ENCODE measurements at regions not wholly inside any gene's neighbourhood (a gene's known extent, or its start where the extent isn't known, plus 50 kb on each side); places are given as distances from the start of the nearest gene placed in this dataset.

- CTCF ChIA-PET (ENCODE audit: low intra/inter-chr PET ratio, low total read pairs): no interaction called here
- in situ Hi-C loops (cut with HindIII; ENCODE audit: extremely low pct_ligation_motif_present, low pct_unique_long_range_greater_than_20kb): no loop called here
- Histone ChIP-seq H3K4me3 (replicated peaks in 1 of 3; ENCODE audit: insufficient read depth in 1 of 3, low read depth in 2 of 3, low read length in 3 of 3) (no peak overlapping the region), H2AFZ (ENCODE audit: low read length) (no peak overlapping the region), H3K9me3 (ENCODE audit: low read length) (peaks cover 44% of the 10 kb centered on the region), H3K79me2 (ENCODE audit: insufficient read depth, low read length) (no peaks in the 10 kb centered on the region), H3K4me2 (ENCODE audit: low read depth, low read length) (no peak overlapping the region), H3K27ac (ENCODE audit: extremely low read length, insufficient read depth, low read length) (no peak overlapping the region), H4K20me1 (ENCODE audit: insufficient read depth, low read length) (no peaks in the 10 kb centered on the region), H3K27me3 (ENCODE audit: control insufficient read depth in 1 of 2, insufficient read depth in 2 of 2, low read length in 2 of 2) (no peaks in the 10 kb centered on the region), H3K4me1 (ENCODE audit: insufficient read depth, low read length) (no peaks in the 10 kb centered on the region), H3K36me3 (replicated peaks in 1 of 2; ENCODE audit: control insufficient read depth in 1 of 2, insufficient read depth in 2 of 2, low read length in 2 of 2) (no peaks in the 10 kb centered on the region), H3K9ac (ENCODE audit: insufficient read depth, low read depth, low read length) (no peak overlapping the region)
- intact Hi-C loops (cut with micrococcal nuclease; ENCODE audit: unreplicated experiment): no loop called here
- TF ChIP-seq ZNF766 (CRISPR knock-in tag; IDR thresholded peaks at IDR 0.05; ENCODE audit: borderline replicate concordance) (no peak), CC2D1A (CRISPR knock-in tag; IDR thresholded peaks at IDR 0.05) (no peak), ZNF101 (CRISPR knock-in tag; IDR thresholded peaks at IDR 0.05; ENCODE audit: borderline replicate concordance, low read depth) (no peak), SAP130 (CRISPR knock-in tag; IDR thresholded peaks at IDR 0.05; ENCODE audit: low read depth) (no peak), KLF13 (CRISPR knock-in tag; IDR thresholded peaks at IDR 0.05) (no peak), CENPT (CRISPR knock-in tag; IDR thresholded peaks at IDR 0.05; ENCODE audit: low read depth) (no peak), ZBTB8A (CRISPR knock-in tag; IDR thresholded peaks at IDR 0.05; ENCODE audit: borderline replicate concordance, low read depth) (no peak)
- TF ChIP-seq, protein P1, sequence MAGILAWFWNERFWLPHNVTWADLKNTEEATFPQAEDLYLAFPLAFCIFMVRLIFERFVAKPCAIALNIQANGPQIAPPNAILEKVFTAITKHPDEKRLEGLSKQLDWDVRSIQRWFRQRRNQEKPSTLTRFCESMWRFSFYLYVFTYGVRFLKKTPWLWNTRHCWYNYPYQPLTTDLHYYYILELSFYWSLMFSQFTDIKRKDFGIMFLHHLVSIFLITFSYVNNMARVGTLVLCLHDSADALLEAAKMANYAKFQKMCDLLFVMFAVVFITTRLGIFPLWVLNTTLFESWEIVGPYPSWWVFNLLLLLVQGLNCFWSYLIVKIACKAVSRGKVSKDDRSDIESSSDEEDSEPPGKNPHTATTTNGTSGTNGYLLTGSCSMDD (CRISPR knock-in tag; IDR thresholded peaks at IDR 0.05): no peak
- TF ChIP-seq, protein P2, sequence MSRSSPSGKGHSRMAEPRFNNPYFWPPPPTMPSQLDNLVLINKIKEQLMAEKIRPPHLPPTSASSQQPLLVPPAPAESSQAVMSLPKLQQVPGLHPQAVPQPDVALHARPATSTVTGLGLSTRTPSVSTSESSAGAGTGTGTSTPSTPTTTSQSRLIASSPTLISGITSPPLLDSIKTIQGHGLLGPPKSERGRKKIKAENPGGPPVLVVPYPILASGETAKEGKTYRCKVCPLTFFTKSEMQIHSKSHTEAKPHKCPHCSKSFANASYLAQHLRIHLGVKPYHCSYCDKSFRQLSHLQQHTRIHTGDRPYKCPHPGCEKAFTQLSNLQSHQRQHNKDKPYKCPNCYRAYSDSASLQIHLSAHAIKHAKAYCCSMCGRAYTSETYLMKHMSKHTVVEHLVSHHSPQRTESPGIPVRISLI (CRISPR knock-in tag; IDR thresholded peaks at IDR 0.05; ENCODE audit: borderline replicate concordance): no peak
- TF ChIP-seq, protein P3, sequence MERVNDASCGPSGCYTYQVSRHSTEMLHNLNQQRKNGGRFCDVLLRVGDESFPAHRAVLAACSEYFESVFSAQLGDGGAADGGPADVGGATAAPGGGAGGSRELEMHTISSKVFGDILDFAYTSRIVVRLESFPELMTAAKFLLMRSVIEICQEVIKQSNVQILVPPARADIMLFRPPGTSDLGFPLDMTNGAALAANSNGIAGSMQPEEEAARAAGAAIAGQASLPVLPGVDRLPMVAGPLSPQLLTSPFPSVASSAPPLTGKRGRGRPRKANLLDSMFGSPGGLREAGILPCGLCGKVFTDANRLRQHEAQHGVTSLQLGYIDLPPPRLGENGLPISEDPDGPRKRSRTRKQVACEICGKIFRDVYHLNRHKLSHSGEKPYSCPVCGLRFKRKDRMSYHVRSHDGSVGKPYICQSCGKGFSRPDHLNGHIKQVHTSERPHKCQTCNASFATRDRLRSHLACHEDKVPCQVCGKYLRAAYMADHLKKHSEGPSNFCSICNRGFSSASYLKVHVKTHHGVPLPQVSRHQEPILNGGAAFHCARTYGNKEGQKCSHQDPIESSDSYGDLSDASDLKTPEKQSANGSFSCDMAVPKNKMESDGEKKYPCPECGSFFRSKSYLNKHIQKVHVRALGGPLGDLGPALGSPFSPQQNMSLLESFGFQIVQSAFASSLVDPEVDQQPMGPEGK (CRISPR knock-in tag; IDR thresholded peaks at IDR 0.05): no peak
- DNase-seq (ENCODE audit: low spot score) (no peak), ATAC-seq (no peak), FAIRE-seq (no peak)
- no TSS peak for BruUV-seq (replicated peaks)
- POLR2A ChIA-PET: no interaction called here
- no CpG with 5 or more reads among the region's 1 CpG for WGBS (ENCODE audit: low lambda C conversion rate)
These were observed 381.8 kb downstream of the UBE2NL start for GRCh38 chrX:144265641-144266040.
